ENCODE measurements at regions not wholly inside any gene's neighbourhood (a gene's known extent, or its start where the extent isn't known, plus 50 kb on each side); places are given as distances from the start of the nearest gene placed in this dataset.
A peak's percentile ranks its signal among the peaks of the same experiment; 100 is the strongest.

DNA sequence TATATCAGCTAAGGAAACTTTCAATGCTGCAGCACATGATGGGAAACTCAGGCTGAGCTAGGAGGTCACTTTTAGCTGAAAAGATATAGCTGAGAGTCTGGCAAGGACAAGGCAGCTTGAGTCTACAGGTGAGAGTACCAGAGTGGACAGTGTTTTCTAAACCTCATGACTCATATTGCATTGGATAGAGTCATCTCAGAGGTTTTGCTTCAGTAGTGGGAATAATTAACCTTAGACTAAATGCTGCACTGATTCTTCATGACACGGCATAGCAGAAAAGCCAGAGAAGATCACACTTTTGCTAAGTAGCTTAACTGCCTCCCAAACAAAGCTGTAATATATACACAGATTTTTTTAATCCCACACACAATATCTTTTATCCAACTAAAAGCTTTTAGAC, 865.0 kb upstream of the CDH2 start:
- no peak overlapping the region for H3K27ac ChIP-seq (ENCODE audit: low read length)
- no peaks in the 10 kb centered on the region for H3K36me3 ChIP-seq (ENCODE audit: insufficient read depth, low read length)
- H3K4me3 ChIP-seq (ENCODE audit: low read depth in 1 of 2, low read length in 2 of 2): no peak overlapping the region
- no peak for DNase-seq
- no peak overlapping the region for H3K4me2 ChIP-seq (ENCODE audit: insufficient read depth, low read length)
- H3K9me3 ChIP-seq (ENCODE audit: insufficient read depth, low read length, severe bottlenecking): peaks cover 3% of the 10 kb centered on the region
- no peak overlapping the region for H3K9ac ChIP-seq (ENCODE audit: low read depth, low read length)
- H4K20me1 ChIP-seq (ENCODE audit: insufficient read depth, low read length): no peaks in the 10 kb centered on the region
- H3K4me1 ChIP-seq (ENCODE audit: insufficient read depth, low read length): no peaks in the 10 kb centered on the region
- peak overlapping the region; percentile 51; the same call in 1 of the 2 replicates for H2AFZ ChIP-seq (ENCODE audit: low read depth, low read length)
- no peaks in the 10 kb centered on the region for H3K27me3 ChIP-seq (ENCODE audit: insufficient read depth, low read length, poor library complexity)
- ATAC-seq (ENCODE audit: insufficient read depth, low read depth): no peak
- no peak for TF ChIP-seq EZH2 (IDR thresholded peaks at IDR 0.05; ENCODE audit: borderline replicate concordance, low read depth, low read length, severe bottlenecking)
- H3K79me2 ChIP-seq (ENCODE audit: insufficient read depth, low read length): no peaks in the 10 kb centered on the region

DNA sequence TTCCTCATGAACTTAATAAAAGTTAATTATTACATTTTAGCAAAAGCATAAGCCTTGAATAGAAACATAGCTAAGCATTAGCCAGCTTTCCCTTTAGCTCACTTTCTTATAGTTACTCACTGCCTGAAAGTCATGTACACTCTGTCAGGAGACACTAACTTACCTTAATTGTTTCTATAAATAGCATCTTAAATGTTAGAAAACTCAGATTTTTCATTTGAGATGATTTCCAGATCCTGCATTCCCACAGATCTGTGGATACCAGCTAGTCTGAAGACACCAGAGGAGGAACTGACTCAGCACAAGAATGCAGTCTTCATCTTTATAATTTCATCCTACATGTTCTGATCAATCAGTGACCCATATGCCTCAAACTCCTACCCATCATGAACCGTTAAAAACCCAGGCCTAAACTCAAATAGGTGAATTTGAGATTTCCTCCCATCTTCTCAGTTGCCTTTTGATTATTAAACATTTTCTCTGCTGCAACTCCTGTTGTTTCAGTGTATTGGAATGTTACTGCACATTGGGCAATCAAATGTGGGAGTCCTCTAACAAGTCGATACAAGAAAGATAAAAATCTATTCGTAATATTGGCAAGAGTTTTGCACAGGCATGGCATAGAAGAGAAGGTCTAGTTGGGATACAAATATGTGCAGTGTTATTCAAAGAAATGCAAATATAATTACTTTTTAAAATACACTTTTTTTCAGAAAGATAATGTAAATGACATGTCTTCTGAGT, 857.4 kb upstream of the CDH2 start:
- ATAC-seq (ENCODE audit: insufficient read depth, low read depth) (no peak), DNase-seq (no peak)
- TF ChIP-seq, protein P1, sequence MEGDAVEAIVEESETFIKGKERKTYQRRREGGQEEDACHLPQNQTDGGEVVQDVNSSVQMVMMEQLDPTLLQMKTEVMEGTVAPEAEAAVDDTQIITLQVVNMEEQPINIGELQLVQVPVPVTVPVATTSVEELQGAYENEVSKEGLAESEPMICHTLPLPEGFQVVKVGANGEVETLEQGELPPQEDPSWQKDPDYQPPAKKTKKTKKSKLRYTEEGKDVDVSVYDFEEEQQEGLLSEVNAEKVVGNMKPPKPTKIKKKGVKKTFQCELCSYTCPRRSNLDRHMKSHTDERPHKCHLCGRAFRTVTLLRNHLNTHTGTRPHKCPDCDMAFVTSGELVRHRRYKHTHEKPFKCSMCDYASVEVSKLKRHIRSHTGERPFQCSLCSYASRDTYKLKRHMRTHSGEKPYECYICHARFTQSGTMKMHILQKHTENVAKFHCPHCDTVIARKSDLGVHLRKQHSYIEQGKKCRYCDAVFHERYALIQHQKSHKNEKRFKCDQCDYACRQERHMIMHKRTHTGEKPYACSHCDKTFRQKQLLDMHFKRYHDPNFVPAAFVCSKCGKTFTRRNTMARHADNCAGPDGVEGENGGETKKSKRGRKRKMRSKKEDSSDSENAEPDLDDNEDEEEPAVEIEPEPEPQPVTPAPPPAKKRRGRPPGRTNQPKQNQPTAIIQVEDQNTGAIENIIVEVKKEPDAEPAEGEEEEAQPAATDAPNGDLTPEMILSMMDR (IDR thresholded peaks at IDR 0.05; ENCODE audit: borderline replicate concordance, extremely low read depth, low read length, poor library complexity, severe bottlenecking): no peak
- TF ChIP-seq EZH2 (IDR thresholded peaks at IDR 0.05; ENCODE audit: borderline replicate concordance, low read depth, low read length, severe bottlenecking): no peak
- H3K4me1 ChIP-seq (ENCODE audit: insufficient read depth, low read length): no peaks in the 10 kb centered on the region
- H3K9ac ChIP-seq (ENCODE audit: low read depth, low read length): no peak overlapping the region
- no peaks in the 10 kb centered on the region for H4K20me1 ChIP-seq (ENCODE audit: insufficient read depth, low read length)
- H3K79me2 ChIP-seq (ENCODE audit: insufficient read depth, low read length): no peaks in the 10 kb centered on the region
- no peaks in the 10 kb centered on the region for H3K27me3 ChIP-seq (ENCODE audit: insufficient read depth, low read length, poor library complexity)
- no peak overlapping the region for H2AFZ ChIP-seq (ENCODE audit: low read depth, low read length)
- no peaks in the 10 kb centered on the region for H3K36me3 ChIP-seq (ENCODE audit: insufficient read depth, low read length)
- H3K4me2 ChIP-seq (ENCODE audit: insufficient read depth, low read length): no peak overlapping the region
- H3K9me3 ChIP-seq (ENCODE audit: insufficient read depth, low read length, severe bottlenecking): no peaks in the 10 kb centered on the region
- H3K4me3 ChIP-seq (ENCODE audit: low read depth in 1 of 2, low read length in 2 of 2): no peak overlapping the region
- no peak overlapping the region for H3K27ac ChIP-seq (ENCODE audit: low read length)

DNA sequence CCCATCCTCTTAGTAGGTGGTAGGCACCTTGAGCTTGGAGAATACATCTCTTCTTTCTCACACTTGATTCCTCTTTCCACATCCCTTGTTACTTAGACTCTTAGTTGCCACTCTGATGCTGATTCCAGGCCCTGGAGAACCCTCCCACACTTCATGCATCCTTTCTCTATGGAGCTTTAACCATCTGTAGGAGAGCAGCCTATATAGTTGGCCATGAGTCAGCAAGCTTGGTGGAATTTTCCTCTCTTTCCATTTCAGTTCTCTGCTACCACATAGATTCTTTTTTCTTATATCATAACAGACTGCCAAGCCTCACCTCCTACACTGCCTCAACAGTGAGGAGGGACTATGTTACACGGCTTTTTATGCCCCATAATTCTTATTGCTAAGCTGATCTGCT, 851.6 kb upstream of the CDH2 start:
- Histone ChIP-seq H3K4me2 (ENCODE audit: insufficient read depth, low read length) (no peak overlapping the region), H4K20me1 (ENCODE audit: insufficient read depth, low read length) (no peaks in the 10 kb centered on the region), H3K27ac (ENCODE audit: low read length) (no peak overlapping the region), H3K4me3 (ENCODE audit: low read depth in 1 of 2, low read length in 2 of 2) (no peak overlapping the region), H3K36me3 (ENCODE audit: insufficient read depth, low read length) (no peaks in the 10 kb centered on the region), H3K27me3 (ENCODE audit: insufficient read depth, low read length, poor library complexity) (no peaks in the 10 kb centered on the region), H2AFZ (ENCODE audit: low read depth, low read length) (peak overlapping the region; percentile 55; the same call in 1 of the 2 replicates), H3K4me1 (ENCODE audit: insufficient read depth, low read length) (no peaks in the 10 kb centered on the region), H3K79me2 (ENCODE audit: insufficient read depth, low read length) (no peaks in the 10 kb centered on the region), H3K9me3 (ENCODE audit: insufficient read depth, low read length, severe bottlenecking) (no peaks in the 10 kb centered on the region), H3K9ac (ENCODE audit: low read depth, low read length) (no peak overlapping the region)
- TF ChIP-seq EZH2 (IDR thresholded peaks at IDR 0.05; ENCODE audit: borderline replicate concordance, low read depth, low read length, severe bottlenecking): no peak
- TF ChIP-seq, protein P1 (IDR thresholded peaks at IDR 0.05; ENCODE audit: borderline replicate concordance, extremely low read depth, low read length, poor library complexity, severe bottlenecking): no peak
- ATAC-seq (ENCODE audit: insufficient read depth, low read depth) (no peak), DNase-seq (no peak)

DNA sequence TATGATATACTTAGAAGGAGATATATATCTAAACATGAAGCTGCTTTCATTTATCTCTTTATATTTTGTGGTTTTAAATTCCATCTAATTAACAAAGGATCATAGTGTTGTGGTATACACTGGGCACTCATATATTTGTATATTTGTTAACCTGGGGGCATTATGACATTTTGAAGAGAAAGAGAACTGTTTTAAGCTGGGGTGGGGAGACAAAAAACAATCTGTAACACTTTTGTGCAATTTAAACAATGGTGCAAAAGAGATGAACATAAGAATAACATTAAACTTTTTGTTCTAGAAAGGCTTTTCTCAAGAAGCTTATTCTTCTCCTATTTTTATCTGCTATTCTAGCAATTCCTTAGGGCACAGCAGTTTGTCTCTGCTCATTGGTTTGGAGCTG, 842.0 kb upstream of the CDH2 start:
- DNase-seq (no peak), ATAC-seq (ENCODE audit: insufficient read depth, low read depth) (no peak)
- Histone ChIP-seq H3K79me2 (ENCODE audit: insufficient read depth, low read length) (no peaks in the 10 kb centered on the region), H4K20me1 (ENCODE audit: insufficient read depth, low read length) (no peaks in the 10 kb centered on the region), H3K9me3 (ENCODE audit: insufficient read depth, low read length, severe bottlenecking) (no peaks in the 10 kb centered on the region), H3K36me3 (ENCODE audit: insufficient read depth, low read length) (no peaks in the 10 kb centered on the region), H3K4me3 (ENCODE audit: low read depth in 1 of 2, low read length in 2 of 2) (no peak overlapping the region), H3K27ac (ENCODE audit: low read length) (no peak overlapping the region), H3K4me1 (ENCODE audit: insufficient read depth, low read length) (peaks cover 8% of the 10 kb centered on the region; the same call in 1 of the 2 replicates), H3K4me2 (ENCODE audit: insufficient read depth, low read length) (no peak overlapping the region), H3K27me3 (ENCODE audit: insufficient read depth, low read length, poor library complexity) (no peaks in the 10 kb centered on the region), H2AFZ (ENCODE audit: low read depth, low read length) (no peak overlapping the region), H3K9ac (ENCODE audit: low read depth, low read length) (no peak overlapping the region)
- no peak for TF ChIP-seq EZH2 (IDR thresholded peaks at IDR 0.05; ENCODE audit: borderline replicate concordance, low read depth, low read length, severe bottlenecking)
- TF ChIP-seq, protein P1 (IDR thresholded peaks at IDR 0.05; ENCODE audit: borderline replicate concordance, extremely low read depth, low read length, poor library complexity, severe bottlenecking): no peak
